IMR-90 (cell line): ENCODE measurements at regions not wholly inside any gene's neighbourhood (a gene's known extent, or its start where the extent isn't known, plus 50 kb on each side); places are given as distances from the start of the nearest gene placed in this dataset.

Experiments
- ATAC-seq: fragments of 200-7000 bp; cut with Tn5 transposase; 2 replicates; pipeline ENCODE4 v1.9.1; 2020; ENCODE audit warnings: low read depth, mild to moderate bottlenecking, moderate library complexity
- BruUV-seq: library from RNA; stranded (reverse); fragments of 400-500 nt; replicated peaks from 2 replicates; lab custom pipeline; 2021; lab: Mats Ljungman, UMichigan
- CTCF ChIA-PET: fragments of 300-600 bp; formaldehyde crosslinking; extraction: SDS; loops from one replicate; lab custom pipeline; 2021; ENCODE audit warnings: antibody characterized with exemption; lab: Yijun Ruan, JAX
- POLR2A ChIA-PET: fragments of 300-600 bp; sonication (Branson Sonifier 250); formaldehyde crosslinking; loops from one replicate; lab custom pipeline; 2022; ENCODE audit warnings: antibody characterized with exemption; ENCODE audit not compliant: unreplicated experiment; lab: Charles Lee
- DNase-seq: peaks from one replicate; pipeline ENCODE4 v3.0.0; 2013
- H2AFZ ChIP-seq: replicated peaks from 2 replicates; pipeline ENCODE3; 2013; ENCODE audit warnings: low read length, mild to moderate bottlenecking; ENCODE audit not compliant: poor library complexity
- H2AK5ac ChIP-seq: 2 replicates; pipeline ENCODE4 v1.6.1; 2013; ENCODE audit warnings: low read depth, low read length, inconsistent platforms
- H2AK9ac ChIP-seq: replicated peaks from 2 replicates; pipeline ENCODE3; 2013; ENCODE audit warnings: mild to moderate bottlenecking, low read depth, low read length, moderate library complexity; ENCODE audit not compliant: poor library complexity
- H2BK120ac ChIP-seq: 2 replicates; pipeline ENCODE4 v1.6.1; 2013; ENCODE audit warnings: low read depth, low read length, inconsistent platforms
- H2BK15ac ChIP-seq: 3 replicates; pipeline ENCODE4 v1.6.1; 2013; ENCODE audit warnings: low read depth, low read length, inconsistent platforms
- H2BK20ac ChIP-seq: 2 replicates; pipeline ENCODE4 v1.6.1; 2013; ENCODE audit warnings: low read depth, mild to moderate bottlenecking, inconsistent platforms, low read length, moderate library complexity
- H2BK5ac ChIP-seq: 2 replicates; pipeline ENCODE4 v1.6.1; 2013; ENCODE audit warnings: mild to moderate bottlenecking, low read depth, low read length, inconsistent platforms; ENCODE audit not compliant: poor library complexity, severe bottlenecking
- H3K14ac ChIP-seq: replicated peaks from 2 replicates; pipeline ENCODE4 v1.6.1; 2013; ENCODE audit warnings: low read depth, low read length, inconsistent platforms
- H3K18ac ChIP-seq: 2 replicates; pipeline ENCODE4 v1.6.1; 2013; ENCODE audit warnings: low read depth, low read length, control low read depth
- H3K23ac ChIP-seq: 2 replicates; pipeline ENCODE4 v1.6.1; 2013; ENCODE audit warnings: low read depth, low read length, inconsistent platforms
- H3K27ac ChIP-seq: 2 replicates; pipeline ENCODE4 v1.5.1; 2013; ENCODE audit warnings: mild to moderate bottlenecking, control low read depth, low read length; ENCODE audit not compliant: insufficient read depth
- H3K27me3 ChIP-seq: 2 replicates; pipeline ENCODE4 v1.6.1; 2013; ENCODE audit warnings: low read length; ENCODE audit not compliant: control insufficient read depth, insufficient read depth
- H3K36me3 ChIP-seq: 2 replicates; pipeline ENCODE4 v1.6.1; 2013; ENCODE audit warnings: low read length, mixed read lengths; ENCODE audit not compliant: control insufficient read depth, insufficient read depth
- H3K4ac ChIP-seq: 2 replicates; pipeline ENCODE4 v1.6.1; 2013; ENCODE audit warnings: low read depth, low read length, inconsistent platforms
- H3K4me1 ChIP-seq: 2 replicates; pipeline ENCODE4 v1.6.1; 2013; ENCODE audit warnings: low read length, mixed read lengths; ENCODE audit not compliant: control insufficient read depth, insufficient read depth
- H3K4me2 ChIP-seq: 2 replicates; pipeline ENCODE4 v1.6.1; 2013; ENCODE audit warnings: low read depth, mild to moderate bottlenecking, control low read depth, low read length, moderate library complexity
- H3K4me3 ChIP-seq: 2 replicates; pipeline ENCODE4 v1.5.1; 2013; ENCODE audit warnings: low read depth, mild to moderate bottlenecking, control low read depth, low read length, moderate library complexity; ENCODE audit not compliant: insufficient read depth
- H3K56ac ChIP-seq: 2 replicates; pipeline ENCODE4 v1.6.1; 2013; ENCODE audit warnings: low read length, inconsistent platforms; ENCODE audit not compliant: insufficient read depth; ENCODE audit errors: extremely low read depth
- H3K79me1 ChIP-seq, 2 experiments: 2 replicates each; pipeline ENCODE4 v1.6.1; 2013; ENCODE audit warnings: low read length in 2 of 2, inconsistent platforms in 1 of 2, low read depth in 1 of 2
- H3K9ac ChIP-seq: 2 replicates; pipeline ENCODE4 v1.6.1; 2013; ENCODE audit warnings: low read depth, low read length, control low read depth
- H3K9me1 ChIP-seq: 2 replicates; pipeline ENCODE4 v1.6.1; 2013; ENCODE audit warnings: low read length, inconsistent platforms; ENCODE audit not compliant: insufficient read depth
- H3K9me3 ChIP-seq: 2 replicates; pipeline ENCODE4 v1.6.1; 2013; ENCODE audit warnings: low read length; ENCODE audit not compliant: control insufficient read depth, insufficient read depth
- H4K20me1 ChIP-seq: 2 replicates; pipeline ENCODE4 v1.6.1; 2013; ENCODE audit warnings: low read length, inconsistent platforms; ENCODE audit not compliant: insufficient read depth
- H4K5ac ChIP-seq: 2 replicates; pipeline ENCODE4 v1.6.1; 2013; ENCODE audit warnings: mild to moderate bottlenecking, low read depth, low read length, control low read depth
- H4K8ac ChIP-seq, 2 experiments: 2 replicates each; pipeline ENCODE4 v1.6.1; 2013; ENCODE audit warnings: low read depth in 2 of 2, low read length in 2 of 2, control low read depth in 1 of 2, inconsistent platforms in 1 of 2
- H4K91ac ChIP-seq: 2 replicates; pipeline ENCODE4 v1.6.1; 2013; ENCODE audit warnings: low read depth, low read length, inconsistent platforms; ENCODE audit not compliant: insufficient read depth
- BHLHE40 ChIP-seq: fragments of 150-350 bp; IDR thresholded peaks from 2 replicates; pipeline ENCODE4 v1.6.1; 2016; ENCODE audit warnings: mild to moderate bottlenecking, low read depth, low read length
- CEBPB ChIP-seq: IDR thresholded peaks from 2 replicates; pipeline ENCODE4 v1.6.1; 2012; ENCODE audit warnings: low read depth, low read length, improper control_type of control experiment
- CHD1 ChIP-seq: IDR thresholded peaks from 2 replicates; pipeline ENCODE4 v1.6.1; 2012; ENCODE audit warnings: low read depth, low read length, improper control_type of control experiment
- CTCF ChIP-seq: conservative IDR thresholded peaks from 2 replicates; pipeline ENCODE4 v1.5.1; 2012; ENCODE audit warnings: mild to moderate bottlenecking, low read depth, low read length, improper control_type of control experiment
- FOS ChIP-seq: fragments of 150-350 bp; IDR thresholded peaks from 2 replicates; pipeline ENCODE4 v1.6.1; 2016; ENCODE audit warnings: low read depth, low read length
- MAFK ChIP-seq: IDR thresholded peaks from 2 replicates; pipeline ENCODE4 v1.6.1; 2012; ENCODE audit warnings: low read depth, low read length, improper control_type of control experiment
- MAZ ChIP-seq: IDR thresholded peaks from 2 replicates; pipeline ENCODE4 v1.6.1; 2012; ENCODE audit warnings: low read depth, mild to moderate bottlenecking, low read length, improper control_type of control experiment, moderate library complexity, borderline replicate concordance
- MXI1 ChIP-seq: IDR thresholded peaks from 2 replicates; pipeline ENCODE4 v1.6.1; 2012; ENCODE audit warnings: low read depth, mild to moderate bottlenecking, low read length, moderate library complexity, borderline replicate concordance
- NFE2L2 ChIP-seq: fragments of 150-350 bp; IDR thresholded peaks from 2 replicates; pipeline ENCODE4 v1.6.1; 2016; ENCODE audit warnings: low read depth, mild to moderate bottlenecking, low read length
- POLR2A ChIP-seq: IDR thresholded peaks from 2 replicates; pipeline ENCODE4 v1.6.1; 2012; ENCODE audit warnings: mild to moderate bottlenecking, low read depth, low read length
- RAD21 ChIP-seq: IDR thresholded peaks from 2 replicates; pipeline ENCODE4 v1.6.1; 2012; ENCODE audit warnings: low read length, improper control_type of control experiment
- RCOR1 ChIP-seq: IDR thresholded peaks from 2 replicates; pipeline ENCODE4 v1.6.1; 2012; ENCODE audit warnings: mild to moderate bottlenecking, low read length, improper control_type of control experiment; ENCODE audit not compliant: insufficient replicate concordance
- RFX5 ChIP-seq: IDR thresholded peaks from 2 replicates; pipeline ENCODE4 v1.8.0; 2012; ENCODE audit warnings: low read depth, mild to moderate bottlenecking, low read length, moderate library complexity
- SMC3 ChIP-seq: fragments of 150-350 bp; IDR thresholded peaks from 2 replicates; pipeline ENCODE4 v1.6.1; 2016; ENCODE audit warnings: low read depth, mild to moderate bottlenecking, antibody characterized with exemption, low read length, moderate library complexity
- WGBS, 2 experiments: methylation state at CpG; one replicate each; pipeline versions ENCODE4 v1.1.5 to v1.1.7; 2013; ENCODE audit warnings: missing lambda C conversion rate in 2 of 2; ENCODE audit not compliant: insufficient read length in 1 of 2; ENCODE audit errors: extremely low coverage in 2 of 2; 5-methylcytosine and 5-hydroxymethylcytosine counted together
- dilution Hi-C: fragments of 300-500 bp; cut with HindIII; formaldehyde crosslinking; loops from one replicate; pipeline ENCODE4 v1.14.3; 2018; ENCODE audit warnings: low sequenced_read_pairs; ENCODE audit not compliant: unreplicated experiment
- in situ Hi-C: fragments of 300-500 bp; cut with MboI; formaldehyde crosslinking; loops from 3 replicates; pipeline ENCODE4 v1.14.3; 2019; ENCODE audit warnings: low sequenced_read_pairs, inconsistent platforms, mixed read lengths
- intact Hi-C: fragments of 100-400 bp; cut with micrococcal nuclease; formaldehyde crosslinking; loops from 2 replicates; pipeline ENCODE4 v1.10.0; 2022
- TF ChIP-seq, protein P1 (sequence below): fragments of 150-350 bp; IDR thresholded peaks from 2 replicates; pipeline ENCODE4 v1.6.1; 2017; ENCODE audit warnings: mild to moderate bottlenecking, antibody characterized with exemption, low read length, low read depth
- TF ChIP-seq, protein P2 (sequence below): fragments of 150-350 bp; IDR thresholded peaks from 2 replicates; pipeline ENCODE4 v1.6.1; 2016; ENCODE audit warnings: low read depth, mild to moderate bottlenecking, low read length, moderate library complexity, borderline replicate concordance

GRCh38 chr6:47151232-47151898 is 109.2 kb upstream of the ADGRF1 start:
- DNase-seq, result no peak
- H3K4me2 ChIP-seq, result no peak overlapping the region
- CTCF ChIA-PET, result no interaction called here

More at GRCh38 chr6:47151232-47151898, 109.2 kb upstream of the ADGRF1 start:
- Histone ChIP-seq H4K8ac (no peak overlapping the region), H3K27ac (no peak overlapping the region), H3K4ac (no peak overlapping the region; the same call in 1 of the 2 replicates), H3K18ac (no peak overlapping the region; the same call in 1 of the 2 replicates), H4K20me1 (no peaks in the 10 kb centered on the region), H2BK20ac (0 out of 2 replicates have a peak overlapping the region, but pooled peaks have one; percentile 23), H2BK5ac (no peak overlapping the region), H3K23ac (no peak overlapping the region), H3K9me1 (peaks cover 16% of the 10 kb centered on the region), H3K27me3 (no peaks in the 10 kb centered on the region), H2AK9ac (no peak overlapping the region), H2AK5ac (peak overlapping the region; percentile 36; the same call in 1 of the 2 replicates), H3K56ac (no peak overlapping the region), H3K9ac (no peak overlapping the region), H3K79me1 (no peaks in the 10 kb centered on the region), H3K36me3 (no peaks in the 10 kb centered on the region), H3K4me1 (peaks cover 22% of the 10 kb centered on the region), H4K5ac (no peak overlapping the region), H2BK120ac (no peak overlapping the region; the same call in 1 of the 2 replicates), H3K14ac (no peak overlapping the region), H2BK15ac (peak overlapping the region; percentile 30; the same call in 1 of the 3 replicates), H4K91ac (peak overlapping the region; percentile 28; the same call in 1 of the 2 replicates), H3K9me3 (no peaks in the 10 kb centered on the region), H2AFZ (no peak overlapping the region), H3K4me3 (no peak overlapping the region)
- WGBS, 2 experiments, result no CpG with 5 or more reads among the region's 8 CpGs
- no TSS peak for BruUV-seq
- dilution Hi-C loops (no loop called here), intact Hi-C loops (loop anchor here (5.0 kb wide), 1 partner anchor 96 kb away; no protein-coding TSS in a partner anchor), in situ Hi-C loops (no loop called here)
- no peak for ATAC-seq
- TF ChIP-seq POLR2A, result no peak
- no peak for TF ChIP-seq RFX5
- TF ChIP-seq RCOR1, result no peak
- TF ChIP-seq NFE2L2, result no peak
- no peak for TF ChIP-seq CEBPB
- no peak for TF ChIP-seq BHLHE40
- TF ChIP-seq CTCF, result no peak
- no peak for TF ChIP-seq MXI1
- no peak for TF ChIP-seq MAFK
- TF ChIP-seq FOS, result no peak
- no peak for TF ChIP-seq MAZ
- TF ChIP-seq SMC3, result no peak
- no peak for TF ChIP-seq RAD21
- TF ChIP-seq, protein P1, sequence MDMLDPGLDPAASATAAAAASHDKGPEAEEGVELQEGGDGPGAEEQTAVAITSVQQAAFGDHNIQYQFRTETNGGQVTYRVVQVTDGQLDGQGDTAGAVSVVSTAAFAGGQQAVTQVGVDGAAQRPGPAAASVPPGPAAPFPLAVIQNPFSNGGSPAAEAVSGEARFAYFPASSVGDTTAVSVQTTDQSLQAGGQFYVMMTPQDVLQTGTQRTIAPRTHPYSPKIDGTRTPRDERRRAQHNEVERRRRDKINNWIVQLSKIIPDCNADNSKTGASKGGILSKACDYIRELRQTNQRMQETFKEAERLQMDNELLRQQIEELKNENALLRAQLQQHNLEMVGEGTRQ, result no peak
- TF ChIP-seq, protein P2, sequence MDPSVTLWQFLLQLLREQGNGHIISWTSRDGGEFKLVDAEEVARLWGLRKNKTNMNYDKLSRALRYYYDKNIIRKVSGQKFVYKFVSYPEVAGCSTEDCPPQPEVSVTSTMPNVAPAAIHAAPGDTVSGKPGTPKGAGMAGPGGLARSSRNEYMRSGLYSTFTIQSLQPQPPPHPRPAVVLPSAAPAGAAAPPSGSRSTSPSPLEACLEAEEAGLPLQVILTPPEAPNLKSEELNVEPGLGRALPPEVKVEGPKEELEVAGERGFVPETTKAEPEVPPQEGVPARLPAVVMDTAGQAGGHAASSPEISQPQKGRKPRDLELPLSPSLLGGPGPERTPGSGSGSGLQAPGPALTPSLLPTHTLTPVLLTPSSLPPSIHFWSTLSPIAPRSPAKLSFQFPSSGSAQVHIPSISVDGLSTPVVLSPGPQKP, result no peak
- TF ChIP-seq CHD1, result no peak
- POLR2A ChIA-PET, result no interaction called here
